HEK293 (cell line): ENCODE measurements at regions not wholly inside any gene's neighbourhood (a gene's known extent, or its start where the extent isn't known, plus 50 kb on each side); places are given as distances from the start of the nearest gene placed in this dataset.

Experiments used
- CTCF ChIA-PET: fragments of 350-600 bp; formaldehyde crosslinking; extraction: SDS; loops from one replicate; lab custom pipeline; 2021; ENCODE audit warnings: antibody characterized with exemption; lab: Yijun Ruan, JAX
- POLR2A ChIA-PET: fragments of 300-600 bp; formaldehyde crosslinking; extraction: SDS; loops from one replicate; lab custom pipeline; 2020; ENCODE audit warnings: antibody characterized with exemption, inconsistent platforms; lab: Yijun Ruan, JAX
- H3K27ac ChIP-seq: fragments of 200-500 bp; sonication (Bioruptor generic); 2 replicates; pipeline ENCODE4 v1.5.1; 2014; ENCODE audit warnings: low read depth, low read length, control low read depth, inconsistent platforms; ENCODE audit errors: extremely low read depth
- H3K36me3 ChIP-seq, 2 experiments: fragments of 200-500 bp in 1 of 2; sonication (Bioruptor generic) in 1 of 2; 1 replicate in 1 of 2; 2 replicates in 1 of 2; pipeline ENCODE4 v1.5.1; 2014 to 2017; ENCODE audit warnings: inconsistent platforms in 2 of 2, low read length in 2 of 2; ENCODE audit not compliant: control insufficient read depth in 2 of 2, insufficient read depth in 1 of 2
- H3K4me1 ChIP-seq: fragments of 200-500 bp; sonication (Bioruptor generic); 2 replicates; pipeline ENCODE4 v1.5.1; 2014; ENCODE audit warnings: mild to moderate bottlenecking, low read length, inconsistent platforms; ENCODE audit not compliant: control insufficient read depth, insufficient read depth
- H3K4me3 ChIP-seq: 2 replicates; pipeline ENCODE4 v1.5.1; 2011; ENCODE audit warnings: low read depth, mild to moderate bottlenecking, control low read depth, low read length, moderate library complexity
- H3K9me3 ChIP-seq: fragments of 200-500 bp; sonication (Bioruptor generic); 2 replicates; pipeline ENCODE4 v1.5.1; 2014; ENCODE audit warnings: low read depth, low read length, inconsistent platforms; ENCODE audit not compliant: control insufficient read depth, insufficient read depth
- BCL11B ChIP-seq: fragments of 450-650 bp; formaldehyde crosslinking; IDR thresholded peaks from 2 replicates; pipeline ENCODE4 v1.5.1; 2016; ENCODE audit warnings: low read depth, missing biosample characterization, missing genetic modification characterization
- HIC1 ChIP-seq: fragments of 450-650 bp; formaldehyde crosslinking; IDR thresholded peaks from 2 replicates; pipeline ENCODE4 v1.5.1; 2016; ENCODE audit warnings: missing biosample characterization, missing genetic modification characterization
- OVOL3 ChIP-seq: fragments of 450-650 bp; formaldehyde crosslinking; IDR thresholded peaks from 2 replicates; pipeline ENCODE4 v1.5.1; 2016; ENCODE audit warnings: missing biosample characterization, missing genetic modification characterization
- YY1 ChIP-seq: fragments of 450-650 bp; formaldehyde crosslinking; IDR thresholded peaks from 2 replicates; pipeline ENCODE4 v1.5.1; 2018; ENCODE audit warnings: missing biosample characterization, missing genetic modification characterization
- ZBTB26 ChIP-seq: fragments of 450-650 bp; formaldehyde crosslinking; optimal IDR thresholded peaks from 2 replicates; pipeline ENCODE3; 2016; ENCODE audit warnings: missing biosample characterization, mild to moderate bottlenecking, missing genetic modification characterization
- ZFHX2 ChIP-seq: fragments of 450-650 bp; formaldehyde crosslinking; conservative IDR thresholded peaks from 2 replicates; pipeline ENCODE4 v1.5.1; 2016; ENCODE audit warnings: missing biosample characterization, missing genetic modification characterization
- ZNF133 ChIP-seq: fragments of 450-650 bp; formaldehyde crosslinking; IDR thresholded peaks from 2 replicates; pipeline ENCODE4 v1.5.1; 2016; ENCODE audit warnings: missing biosample characterization, missing genetic modification characterization
- ZNF175 ChIP-seq: fragments of 450-650 bp; formaldehyde crosslinking; IDR thresholded peaks from 2 replicates; pipeline ENCODE4 v1.5.1; 2016; ENCODE audit warnings: missing biosample characterization, missing genetic modification characterization
- ZNF184 ChIP-seq: fragments of 450-650 bp; IDR thresholded peaks from 2 replicates; pipeline ENCODE4 v1.5.1; 2018; ENCODE audit warnings: missing biosample characterization, mild to moderate bottlenecking, missing genetic modification characterization
- ZNF214 ChIP-seq: fragments of 450-650 bp; formaldehyde crosslinking; IDR thresholded peaks from 2 replicates; pipeline ENCODE4 v1.5.1; 2017; ENCODE audit warnings: missing biosample characterization, mild to moderate bottlenecking, missing genetic modification characterization, borderline replicate concordance
- ZNF221 ChIP-seq: fragments of 450-650 bp; formaldehyde crosslinking; IDR thresholded peaks from 2 replicates; pipeline ENCODE4 v1.5.1; 2017; ENCODE audit warnings: missing biosample characterization, missing genetic modification characterization, borderline replicate concordance
- ZNF280D ChIP-seq: fragments of 450-650 bp; formaldehyde crosslinking; IDR thresholded peaks from 2 replicates; pipeline ENCODE4 v1.5.1; 2016; ENCODE audit warnings: missing biosample characterization, missing genetic modification characterization
- ZNF302 ChIP-seq: fragments of 450-650 bp; formaldehyde crosslinking; IDR thresholded peaks from 2 replicates; pipeline ENCODE4 v1.5.1; 2016; ENCODE audit warnings: missing biosample characterization, missing genetic modification characterization, low read depth
- ZNF37A ChIP-seq: fragments of 450-650 bp; IDR thresholded peaks from 2 replicates; pipeline ENCODE4 v1.5.1; 2018; ENCODE audit warnings: missing biosample characterization, missing genetic modification characterization
- ZNF473 ChIP-seq: fragments of 450-650 bp; formaldehyde crosslinking; IDR thresholded peaks from 2 replicates; pipeline ENCODE4 v1.5.1; 2017; ENCODE audit warnings: missing biosample characterization, missing genetic modification characterization
- ZNF488 ChIP-seq: fragments of 450-650 bp; formaldehyde crosslinking; IDR thresholded peaks from 2 replicates; pipeline ENCODE4 v1.5.1; 2016; ENCODE audit warnings: missing biosample characterization, missing genetic modification characterization
- ZNF501 ChIP-seq: fragments of 450-650 bp; formaldehyde crosslinking; IDR thresholded peaks from 2 replicates; pipeline ENCODE4 v1.5.1; 2016; ENCODE audit warnings: missing biosample characterization, missing genetic modification characterization
- ZNF785 ChIP-seq: fragments of 450-650 bp; formaldehyde crosslinking; IDR thresholded peaks from 2 replicates; pipeline ENCODE4 v1.5.1; 2016; ENCODE audit warnings: missing biosample characterization, missing genetic modification characterization
- ZNF837 ChIP-seq: fragments of 450-650 bp; formaldehyde crosslinking; IDR thresholded peaks from 2 replicates; pipeline ENCODE4 v1.5.1; 2016; ENCODE audit warnings: missing biosample characterization, missing genetic modification characterization
- ZSCAN4 ChIP-seq: fragments of 450-650 bp; formaldehyde crosslinking; IDR thresholded peaks from 2 replicates; pipeline ENCODE4 v1.5.1; 2017; ENCODE audit warnings: missing biosample characterization, missing genetic modification characterization

GRCh38 chr19:31096935-31097545 lies 252.2 kb downstream of the TSHZ3 start:
- Histone ChIP-seq H3K9me3 (no peaks in the 10 kb centered on the region), H3K36me3 (no peaks in the 10 kb centered on the region)
- CTCF ChIA-PET = interaction anchor here (0.5 to 1.0 kb wide), 5 partner anchors 42 to 1498 kb away, joined by 3 to 8 read pairs (median 3); no protein-coding TSS in a partner anchor

GRCh38 chr19:31096062-31096830 lies 253.0 kb downstream of the TSHZ3 start:
- ChIA-PET POLR2A (no interaction called here), CTCF (interaction anchor here (0.5 to 1.0 kb wide), 4 partner anchors 42 to 1498 kb away, joined by 3 to 4 read pairs (median 3); no protein-coding TSS in a partner anchor)
- TF ChIP-seq YY1 (0 out of 2 replicates have a peak, but pooled peaks have one; percentile 27), ZNF214 (tag by site-specific recombination) (no peak), ZNF302 (tag by site-specific recombination) (no peak)
- no peaks in the 10 kb centered on the region for H3K36me3 ChIP-seq
- H3K9me3 ChIP-seq = no peaks in the 10 kb centered on the region
- peaks cover 4% of the 10 kb centered on the region; the same call in 1 of the 2 replicates for H3K4me1 ChIP-seq
- H3K4me3 ChIP-seq = no peak overlapping the region
- no peak overlapping the region for H3K27ac ChIP-seq

More at GRCh38 chr19:31096935-31097545, 252.2 kb downstream of the TSHZ3 start:
- Histone ChIP-seq H3K27ac (no peak overlapping the region), H3K4me3 (no peak overlapping the region), H3K4me1 (peaks cover 4% of the 10 kb centered on the region; the same call in 1 of the 2 replicates)
- POLR2A ChIA-PET = no interaction called here
- TF ChIP-seq ZSCAN4 (peak; percentile 68), ZNF184 (tag by site-specific recombination) (no peak)
- TF ChIP-seq, all 188 proteins: peak for 1

GRCh38 chr19:31095100-31095804 lies 254.0 kb downstream of the TSHZ3 start:
- POLR2A ChIA-PET = no interaction called here
- no peaks in the 10 kb centered on the region for H3K36me3 ChIP-seq
- CTCF ChIA-PET = no interaction called here
- H3K4me3 ChIP-seq = no peak overlapping the region
- H3K9me3 ChIP-seq = no peaks in the 10 kb centered on the region
- no peak overlapping the region for H3K27ac ChIP-seq
- peaks cover 4% of the 10 kb centered on the region; the same call in 1 of the 2 replicates for H3K4me1 ChIP-seq
- TF ChIP-seq ZFHX2 (tag by site-specific recombination) (no peak), BCL11B (tag by site-specific recombination) (no peak), ZNF37A (no peak), ZNF133 (tag by site-specific recombination) (no peak), OVOL3 (peak; percentile 11; the same call in 1 of the 2 replicates), ZNF473 (tag by site-specific recombination) (no peak; the same call in 1 of the 2 replicates), ZNF785 (0 out of 2 replicates have a peak, but pooled peaks have one; percentile 38), ZBTB26 (no peak), ZNF280D (no peak), ZNF501 (tag by site-specific recombination) (no peak), ZNF175 (no peak), ZNF221 (tag by site-specific recombination) (no peak), ZNF837 (tag by site-specific recombination) (no peak), HIC1 (tag by site-specific recombination) (no peak), ZNF488 (peak; percentile 14; the same call in 1 of the 2 replicates)
